WTC11 (cell line): ENCODE measurements at regions not wholly inside any gene's neighbourhood (a gene's known extent, or its start where the extent isn't known, plus 50 kb on each side); places are given as distances from the start of the nearest gene placed in this dataset.

Experiments
- CREB1 ChIP-seq: sonication (generic); formaldehyde crosslinking; IDR thresholded peaks from 2 replicates; pipeline ENCODE4 v1.8.0; 2023; ENCODE audit warnings: mild to moderate bottlenecking, missing genetic modification reagents
- CTCF ChIP-seq: fragments of 200-600 bp; IDR thresholded peaks from 2 replicates; pipeline ENCODE4 v1.8.0; 2022; ENCODE audit warnings: antibody characterized with exemption
- E2F4 ChIP-seq: sonication (generic); formaldehyde crosslinking; IDR thresholded peaks from 2 replicates; pipeline ENCODE4 v1.8.1; 2022; ENCODE audit warnings: low read depth, mild to moderate bottlenecking, moderate library complexity, missing genetic modification reagents, borderline replicate concordance
- ESRRA ChIP-seq: sonication (generic); formaldehyde crosslinking; IDR thresholded peaks from 2 replicates; pipeline ENCODE4 v1.8.1; 2022; ENCODE audit warnings: mild to moderate bottlenecking, missing genetic modification reagents, borderline replicate concordance
- MAX ChIP-seq: sonication (generic); formaldehyde crosslinking; IDR thresholded peaks from 2 replicates; pipeline ENCODE4 v1.8.0; 2022; ENCODE audit warnings: mild to moderate bottlenecking, missing genetic modification reagents
- MYBL2 ChIP-seq: sonication (generic); formaldehyde crosslinking; IDR thresholded peaks from 2 replicates; pipeline ENCODE4 v1.8.1; 2023; ENCODE audit warnings: mild to moderate bottlenecking, moderate library complexity, missing genetic modification reagents
- SMAD3 ChIP-seq: sonication (generic); formaldehyde crosslinking; IDR thresholded peaks from 2 replicates; pipeline ENCODE4 v1.8.0; 2022; ENCODE audit warnings: missing genetic modification reagents, mild to moderate bottlenecking, borderline replicate concordance
- SMAD4 ChIP-seq: sonication (generic); formaldehyde crosslinking; IDR thresholded peaks from 2 replicates; pipeline ENCODE4 v1.8.0; 2022; ENCODE audit warnings: mild to moderate bottlenecking, missing genetic modification reagents
- TEAD4 ChIP-seq: sonication (generic); formaldehyde crosslinking; IDR thresholded peaks from 2 replicates; pipeline ENCODE4 v1.8.0; 2022; ENCODE audit warnings: mild to moderate bottlenecking, missing genetic modification reagents
- ZNF138 ChIP-seq: sonication (generic); formaldehyde crosslinking; conservative IDR thresholded peaks from 2 replicates; pipeline ENCODE4 v1.8.1; 2022; ENCODE audit warnings: mild to moderate bottlenecking, moderate library complexity, missing genetic modification reagents
- ZNF416 ChIP-seq: fragments of 250-450 bp; sonication (Bioruptor Pico); IDR thresholded peaks from 2 replicates; pipeline ENCODE4 v1.9.0; 2021; ENCODE audit warnings: mild to moderate bottlenecking, inconsistent platforms
- ZNF423 ChIP-seq: fragments of 250-450 bp; sonication (Bioruptor Pico); IDR thresholded peaks from 2 replicates; pipeline ENCODE4 v2.1.2; 2022; ENCODE audit warnings: mild to moderate bottlenecking, moderate library complexity
- TF ChIP-seq, protein P1 (sequence below): sonication (generic); formaldehyde crosslinking; IDR thresholded peaks from 2 replicates; pipeline ENCODE4 v1.8.1; 2023; ENCODE audit warnings: mild to moderate bottlenecking, missing genetic modification reagents
- TF ChIP-seq, protein P2 (sequence below): sonication (generic); formaldehyde crosslinking; IDR thresholded peaks from 2 replicates; pipeline ENCODE4 v1.8.1; 2022; ENCODE audit warnings: mild to moderate bottlenecking, missing genetic modification reagents, moderate library complexity, borderline replicate concordance

- TF ChIP-seq TEAD4 (CRISPR knock-in tag) (no peak), E2F4 (CRISPR knock-in tag) (no peak), ZNF138 (CRISPR knock-in tag) (no peak), SMAD4 (CRISPR knock-in tag) (no peak), CREB1 (CRISPR knock-in tag) (no peak), CTCF (no peak), MYBL2 (no peak), MAX (CRISPR knock-in tag) (no peak), ZNF416 (CRISPR knock-in tag) (no peak), ZNF423 (CRISPR knock-in tag) (no peak), SMAD3 (CRISPR knock-in tag) (no peak), ESRRA (CRISPR knock-in tag) (no peak)
- TF ChIP-seq, protein P1, sequence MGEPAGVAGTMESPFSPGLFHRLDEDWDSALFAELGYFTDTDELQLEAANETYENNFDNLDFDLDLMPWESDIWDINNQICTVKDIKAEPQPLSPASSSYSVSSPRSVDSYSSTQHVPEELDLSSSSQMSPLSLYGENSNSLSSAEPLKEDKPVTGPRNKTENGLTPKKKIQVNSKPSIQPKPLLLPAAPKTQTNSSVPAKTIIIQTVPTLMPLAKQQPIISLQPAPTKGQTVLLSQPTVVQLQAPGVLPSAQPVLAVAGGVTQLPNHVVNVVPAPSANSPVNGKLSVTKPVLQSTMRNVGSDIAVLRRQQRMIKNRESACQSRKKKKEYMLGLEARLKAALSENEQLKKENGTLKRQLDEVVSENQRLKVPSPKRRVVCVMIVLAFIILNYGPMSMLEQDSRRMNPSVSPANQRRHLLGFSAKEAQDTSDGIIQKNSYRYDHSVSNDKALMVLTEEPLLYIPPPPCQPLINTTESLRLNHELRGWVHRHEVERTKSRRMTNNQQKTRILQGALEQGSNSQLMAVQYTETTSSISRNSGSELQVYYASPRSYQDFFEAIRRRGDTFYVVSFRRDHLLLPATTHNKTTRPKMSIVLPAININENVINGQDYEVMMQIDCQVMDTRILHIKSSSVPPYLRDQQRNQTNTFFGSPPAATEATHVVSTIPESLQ (CRISPR knock-in tag), result no peak
- TF ChIP-seq, protein P2, sequence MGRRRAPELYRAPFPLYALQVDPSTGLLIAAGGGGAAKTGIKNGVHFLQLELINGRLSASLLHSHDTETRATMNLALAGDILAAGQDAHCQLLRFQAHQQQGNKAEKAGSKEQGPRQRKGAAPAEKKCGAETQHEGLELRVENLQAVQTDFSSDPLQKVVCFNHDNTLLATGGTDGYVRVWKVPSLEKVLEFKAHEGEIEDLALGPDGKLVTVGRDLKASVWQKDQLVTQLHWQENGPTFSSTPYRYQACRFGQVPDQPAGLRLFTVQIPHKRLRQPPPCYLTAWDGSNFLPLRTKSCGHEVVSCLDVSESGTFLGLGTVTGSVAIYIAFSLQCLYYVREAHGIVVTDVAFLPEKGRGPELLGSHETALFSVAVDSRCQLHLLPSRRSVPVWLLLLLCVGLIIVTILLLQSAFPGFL (CRISPR knock-in tag), result no peak
Measured at GRCh38 chr15:60134609-60135008, 130.5 kb downstream of the FOXB1 start.
